Tibial artery (tissue), 4 donors: ENCODE measurements at regions not wholly inside any gene's neighbourhood (a gene's known extent, or its start where the extent isn't known, plus 50 kb on each side); places are given as distances from the start of the nearest gene placed in this dataset.

ENCODE experiments used
- DNase-seq, 2 donors: peaks; one replicate each; pipeline ENCODE4 v3.0.0-alpha.2; 2019
- H3K27ac ChIP-seq, 2 donors: fragments of 200-600 bp; sonication (generic) in 1 of 2; 1 replicate in 1 of 2; 2 replicates in 1 of 2; pipeline ENCODE4 v1.5.1; 2018 to 2019; ENCODE audit warnings: mild to moderate bottlenecking in 1 of 2
- H3K27me3 ChIP-seq, 2 donors: fragments of 200-600 bp; sonication (generic) in 1 of 2; one replicate each; pipeline versions ENCODE4 v1.5.1 to v1.6.0; 2016 to 2019
- H3K36me3 ChIP-seq, 3 donors: fragments of 200-600 bp; sonication (generic) in 2 of 3; one replicate each; pipeline ENCODE4 v1.5.1; 2016 to 2019; ENCODE audit warnings: mild to moderate bottlenecking in 2 of 3
- H3K4me1 ChIP-seq, 4 donors: fragments of 200-600 bp; sonication (generic) in 2 of 4; 1 replicate in 3 of 4; 2 replicates in 1 of 4; pipeline ENCODE4 v1.5.1; 2016 to 2019
- H3K4me3 ChIP-seq, 2 donors: fragments of 200-600 bp; sonication (generic) in 1 of 2; 1 replicate in 1 of 2; 2 replicates in 1 of 2; pipeline ENCODE4 v1.5.1; 2018 to 2019; ENCODE audit warnings: mild to moderate bottlenecking in 2 of 2
- H3K9me3 ChIP-seq, 3 donors: fragments of 200-600 bp; sonication (generic) in 1 of 3; one replicate each; pipeline ENCODE4 v1.5.1; 2016 to 2019
- intact Hi-C: fragments of 100-400 bp; cut with DNase I; formaldehyde crosslinking; loops from one replicate; pipeline ENCODE4 v1.15.0; 2023; ENCODE audit warnings: low total_unique reads
- TF ChIP-seq, protein P1 (sequence below), 2 experiments: fragments of 200-600 bp in 1 of 2; fragments of 450-650 bp in 1 of 2; IDR thresholded peaks; one replicate each; pipeline ENCODE4 v1.5.1; 2017 to 2019; ENCODE audit warnings: antibody characterized with exemption in 2 of 2, mild to moderate bottlenecking in 1 of 2, moderate library complexity in 1 of 2

DNA sequence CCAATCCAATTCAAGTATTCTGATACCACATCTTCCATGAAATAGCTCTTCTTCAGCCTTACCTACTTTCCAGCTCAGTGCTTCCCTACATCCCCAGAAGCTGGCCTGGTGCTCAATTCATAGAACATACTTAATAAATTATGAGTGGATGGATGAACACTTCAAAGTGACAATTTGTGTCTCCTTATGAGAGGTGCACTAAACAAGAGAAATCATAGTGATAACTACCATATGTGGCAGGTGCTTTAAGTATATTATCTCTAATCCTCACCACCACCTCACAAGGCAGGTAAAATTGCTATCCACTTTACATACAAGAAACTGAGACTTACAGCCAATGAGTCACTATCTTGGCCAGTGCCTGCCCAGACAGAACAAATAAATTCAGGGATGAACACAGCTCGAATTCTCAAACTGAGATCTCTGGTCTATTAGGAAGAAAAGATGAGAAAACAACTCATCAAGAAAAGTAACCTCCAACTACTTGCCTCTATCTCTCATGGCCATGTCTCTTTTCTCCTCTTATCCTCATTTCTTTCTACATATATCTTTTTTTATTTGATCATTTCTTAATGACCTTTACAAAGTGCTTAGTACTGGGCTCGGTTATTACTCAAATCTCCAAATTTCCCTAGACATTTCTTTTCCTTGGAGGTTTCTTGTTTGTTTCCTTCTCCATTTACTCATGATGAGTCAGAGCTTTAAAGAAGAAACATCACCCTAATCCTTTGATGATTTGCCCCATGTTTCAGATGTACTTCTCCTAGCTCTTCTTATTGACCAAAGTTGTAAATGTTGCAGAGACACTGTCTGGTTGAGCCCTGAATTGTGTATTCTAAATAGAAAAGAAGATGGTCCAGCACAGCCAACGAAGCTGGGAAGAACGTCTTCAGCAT lies 161.5 kb downstream of the RPS29 start:
- no peak for DNase-seq
- TF ChIP-seq, protein P1, sequence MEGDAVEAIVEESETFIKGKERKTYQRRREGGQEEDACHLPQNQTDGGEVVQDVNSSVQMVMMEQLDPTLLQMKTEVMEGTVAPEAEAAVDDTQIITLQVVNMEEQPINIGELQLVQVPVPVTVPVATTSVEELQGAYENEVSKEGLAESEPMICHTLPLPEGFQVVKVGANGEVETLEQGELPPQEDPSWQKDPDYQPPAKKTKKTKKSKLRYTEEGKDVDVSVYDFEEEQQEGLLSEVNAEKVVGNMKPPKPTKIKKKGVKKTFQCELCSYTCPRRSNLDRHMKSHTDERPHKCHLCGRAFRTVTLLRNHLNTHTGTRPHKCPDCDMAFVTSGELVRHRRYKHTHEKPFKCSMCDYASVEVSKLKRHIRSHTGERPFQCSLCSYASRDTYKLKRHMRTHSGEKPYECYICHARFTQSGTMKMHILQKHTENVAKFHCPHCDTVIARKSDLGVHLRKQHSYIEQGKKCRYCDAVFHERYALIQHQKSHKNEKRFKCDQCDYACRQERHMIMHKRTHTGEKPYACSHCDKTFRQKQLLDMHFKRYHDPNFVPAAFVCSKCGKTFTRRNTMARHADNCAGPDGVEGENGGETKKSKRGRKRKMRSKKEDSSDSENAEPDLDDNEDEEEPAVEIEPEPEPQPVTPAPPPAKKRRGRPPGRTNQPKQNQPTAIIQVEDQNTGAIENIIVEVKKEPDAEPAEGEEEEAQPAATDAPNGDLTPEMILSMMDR (IDR thresholded peaks at IDR 0.05), result no peak
- Histone ChIP-seq H3K36me3 (no peaks in the 10 kb centered on the region), H3K27me3 (no peaks in the 10 kb centered on the region), H3K4me1 (no peaks in the 10 kb centered on the region), H3K27ac (no peak overlapping the region), H3K4me3 (no peak overlapping the region), H3K9me3 (no peaks in the 10 kb centered on the region)
- intact Hi-C loops, result no loop called here

DNA sequence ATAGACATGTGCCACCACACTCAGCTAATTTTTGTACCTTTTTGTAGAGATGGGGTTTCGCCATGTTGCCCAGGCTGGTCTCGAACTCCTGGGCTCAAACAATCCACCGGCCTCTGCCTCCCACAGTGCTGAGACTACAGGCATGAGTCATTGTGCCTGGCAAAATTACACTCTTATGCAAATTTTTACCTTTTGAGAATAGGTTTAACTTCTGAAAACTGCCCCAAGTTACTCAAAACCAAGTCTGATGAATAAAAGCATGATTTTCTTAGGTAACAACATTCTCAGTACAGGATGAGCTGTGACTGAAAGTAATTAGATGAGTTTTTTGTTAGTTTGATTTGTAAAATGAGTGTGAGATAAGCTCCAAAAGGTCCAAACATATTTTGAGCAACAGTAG lies 166.0 kb downstream of the RPS29 start:
- no peak overlapping the region for H3K4me3 ChIP-seq
- intact Hi-C loops, result no loop called here
- no peaks in the 10 kb centered on the region for H3K4me1 ChIP-seq
- no peaks in the 10 kb centered on the region for H3K9me3 ChIP-seq
- no peaks in the 10 kb centered on the region for H3K27me3 ChIP-seq
- DNase-seq, result no peak
- no peak overlapping the region for H3K27ac ChIP-seq
- H3K36me3 ChIP-seq, result no peaks in the 10 kb centered on the region
- TF ChIP-seq, protein P1 (IDR thresholded peaks at IDR 0.05), result no peak

DNA sequence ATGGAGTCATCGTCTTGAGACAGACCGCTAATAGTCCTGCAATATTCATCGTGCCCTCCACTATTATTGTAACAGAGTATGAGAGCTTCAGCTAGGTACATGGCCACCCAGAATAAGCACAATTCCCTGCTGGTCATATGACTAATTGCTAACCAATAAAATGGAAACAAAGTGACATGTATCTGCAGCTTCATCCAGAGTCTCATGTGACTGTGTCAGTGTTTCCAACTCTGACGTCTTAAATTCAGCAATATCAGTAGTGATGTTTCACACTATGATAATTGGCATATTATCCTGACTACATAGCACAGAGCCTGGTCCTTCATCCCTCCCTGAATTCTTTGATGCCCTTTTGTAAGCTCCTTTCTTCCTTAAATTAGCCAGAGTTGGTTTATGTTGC lies 167.4 kb downstream of the RPS29 start:
- no peaks in the 10 kb centered on the region for H3K4me1 ChIP-seq
- H3K4me3 ChIP-seq, result no peak overlapping the region
- TF ChIP-seq, protein P1 (IDR thresholded peaks at IDR 0.05), result no peak
- intact Hi-C loops, result no loop called here
- no peaks in the 10 kb centered on the region for H3K27me3 ChIP-seq
- no peak for DNase-seq
- no peak overlapping the region for H3K27ac ChIP-seq
- H3K9me3 ChIP-seq, result no peaks in the 10 kb centered on the region
- H3K36me3 ChIP-seq, result no peaks in the 10 kb centered on the region

DNA sequence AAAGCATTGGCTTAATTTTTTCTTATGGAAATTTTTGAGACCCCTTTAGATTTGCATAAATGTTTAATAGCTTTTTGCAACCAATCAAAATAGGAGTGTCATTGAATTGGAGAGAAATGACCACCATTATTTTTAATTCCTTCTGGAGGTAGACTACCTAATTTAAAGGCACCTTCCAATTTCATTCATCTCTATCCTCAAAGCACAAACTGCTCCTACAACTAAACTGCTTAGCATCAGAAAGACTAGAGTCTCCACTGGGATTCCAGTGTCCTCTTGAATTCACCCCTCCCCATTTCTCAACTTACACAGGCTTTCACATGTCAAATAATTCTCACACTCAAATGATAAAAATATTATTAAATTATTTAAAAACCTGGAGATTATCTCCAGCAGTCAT lies 168.4 kb downstream of the RPS29 start:
- Histone ChIP-seq H3K4me1 (no peaks in the 10 kb centered on the region), H3K27ac (no peak overlapping the region), H3K36me3 (no peaks in the 10 kb centered on the region), H3K27me3 (no peaks in the 10 kb centered on the region), H3K9me3 (no peaks in the 10 kb centered on the region), H3K4me3 (no peak overlapping the region)
- TF ChIP-seq, protein P1 (IDR thresholded peaks at IDR 0.05), result no peak
- no peak for DNase-seq
- intact Hi-C loops, result no loop called here

DNA sequence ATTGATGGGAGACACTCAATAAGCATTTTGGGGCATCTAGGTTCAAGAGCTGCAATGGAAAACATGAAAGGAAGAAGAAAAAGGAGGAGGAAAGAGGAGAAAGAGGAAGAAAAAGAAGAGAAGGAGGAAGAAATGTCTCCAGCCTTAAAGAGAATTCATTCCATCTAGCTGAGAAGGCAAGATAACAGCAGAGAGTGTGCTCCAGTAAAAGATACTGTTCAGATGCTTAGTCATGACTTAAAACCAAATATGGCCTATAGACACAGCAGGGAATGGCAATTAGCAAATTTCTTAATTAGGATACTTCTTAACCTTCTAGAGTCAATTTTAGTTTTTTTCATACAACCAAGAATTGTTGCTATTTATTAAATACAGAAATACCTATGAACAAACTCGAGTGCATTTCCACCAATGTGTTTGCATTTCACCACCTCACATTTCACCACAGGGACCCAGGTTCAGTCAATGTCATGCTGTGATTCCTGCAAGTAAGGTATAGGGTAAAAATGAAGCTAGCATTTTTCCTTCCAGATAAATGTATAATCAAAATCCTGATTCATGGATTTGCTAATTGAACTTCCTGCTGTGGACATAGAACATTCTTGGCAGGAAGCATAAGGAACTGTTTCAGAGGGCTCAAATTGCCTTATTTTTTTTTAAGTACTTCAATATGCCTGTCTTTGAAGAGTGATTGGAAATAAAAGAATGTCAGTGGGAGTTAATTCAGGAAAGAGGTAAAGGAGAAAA lies 177.8 kb downstream of the RPS29 start:
- H3K27ac ChIP-seq, result no peak overlapping the region
- H3K36me3 ChIP-seq, result no peaks in the 10 kb centered on the region
- no peaks in the 10 kb centered on the region for H3K4me1 ChIP-seq
- intact Hi-C loops, result no loop called here
- H3K9me3 ChIP-seq, result no peaks in the 10 kb centered on the region
- TF ChIP-seq, protein P1 (IDR thresholded peaks at IDR 0.05), result no peak
- no peak for DNase-seq
- H3K4me3 ChIP-seq, result no peak overlapping the region
- H3K27me3 ChIP-seq, result no peaks in the 10 kb centered on the region
